ENCODE measurements at regions not wholly inside any gene's neighbourhood (a gene's known extent, or its start where the extent isn't known, plus 50 kb on each side); places are given as distances from the start of the nearest gene placed in this dataset.
"Not testable (repeated sequence)": the region's sequence is repeated elsewhere in the genome, so short reads cannot be mapped to it uniquely, and the experiment has no call there.

- no peak for DNase-seq
Measured at GRCh38 chr2:175872721-175873120, 129.3 kb downstream of the LNPK start.

- DNase-seq, result no peak
Measured at GRCh38 chr2:175872005-175872348, 130.1 kb downstream of the LNPK start.

GRCh38 chr2:175871331-175872004 lies 130.6 kb downstream of the LNPK start:
- no peak for DNase-seq

- no peak for DNase-seq
Measured at GRCh38 chr2:175865716-175866115, 136.4 kb downstream of the LNPK start.

GRCh38 chr2:175864137-175864850 lies 137.8 kb downstream of the LNPK start:
- no peak for DNase-seq

GRCh38 chr2:175861958-175862357 lies 140.1 kb downstream of the LNPK start:
- DNase-seq, result no peak

- peak in 17 of 56 donors; percentile 2 to 49 (median 14) for DNase-seq
Measured at GRCh38 chr2:175855794-175856453, 146.1 kb downstream of the LNPK start.

- no peak for DNase-seq
Measured at GRCh38 chr2:175855236-175855635, 146.8 kb downstream of the LNPK start.

- no peak for DNase-seq
Measured at GRCh38 chr2:175854665-175855064, 147.4 kb downstream of the LNPK start.

- DNase-seq, result no peak
Measured at GRCh38 chr2:175854129-175854528, 147.9 kb downstream of the LNPK start.

- no peak for DNase-seq
Measured at GRCh38 chr2:175853616-175853890, 148.5 kb downstream of the LNPK start.

- DNase-seq, result no peak
Measured at GRCh38 chr2:175852879-175853615, 149.0 kb downstream of the LNPK start.

- no peak for DNase-seq
Measured at GRCh38 chr2:175847128-175847527, 154.9 kb downstream of the LNPK start.

GRCh38 chr2:175844169-175844568 lies 157.9 kb downstream of the LNPK start:
- DNase-seq, result no peak

- DNase-seq, result no peak
Measured at GRCh38 chr2:175843625-175844024, 158.4 kb downstream of the LNPK start.

- DNase-seq, result no peak
Measured at GRCh38 chr2:175842996-175843395, 159.1 kb downstream of the LNPK start.

- not testable (repeated sequence) for DNase-seq
Measured at GRCh38 chr2:175840765-175841164, 161.3 kb downstream of the LNPK start.

- DNase-seq, result no peak
Measured at GRCh38 chr2:175840256-175840655, 161.8 kb downstream of the LNPK start.

GRCh38 chr2:175838979-175839378 lies 163.1 kb downstream of the LNPK start:
- DNase-seq, result no peak

- no peak for DNase-seq
Measured at GRCh38 chr2:175837046-175837445, 165.0 kb downstream of the LNPK start.

- no peak for DNase-seq
Measured at GRCh38 chr2:175836361-175836760, 165.7 kb downstream of the LNPK start.

GRCh38 chr2:175834477-175834876 lies 167.6 kb downstream of the LNPK start:
- peak in 1 of 56 donors; percentile 3 for DNase-seq
